H9 (cell line): ENCODE measurements at regions not wholly inside any gene's neighbourhood (a gene's known extent, or its start where the extent isn't known, plus 50 kb on each side); places are given as distances from the start of the nearest gene placed in this dataset.

Experiments used
- DNase-seq: peaks from one replicate; pipeline ENCODE4 v3.0.0-alpha.2; 2017
- H2AFZ ChIP-seq: one replicate; pipeline ENCODE4 v1.6.1; 2013; ENCODE audit warnings: mild to moderate bottlenecking, low read length, control low read depth, moderate library complexity
- H2AK5ac ChIP-seq: 2 replicates; pipeline ENCODE4 v1.6.1; 2013; ENCODE audit warnings: low read length, control low read depth, mixed read lengths; ENCODE audit not compliant: insufficient read length
- H2BK120ac ChIP-seq: one replicate; pipeline ENCODE4 v1.6.1; 2013; ENCODE audit warnings: low read depth, mild to moderate bottlenecking, low read length, control low read depth, inconsistent platforms; ENCODE audit not compliant: poor library complexity, severe bottlenecking
- H2BK12ac ChIP-seq: 2 replicates; pipeline ENCODE4 v1.6.1; 2013; ENCODE audit warnings: low read length, control low read depth, mixed read lengths, low read depth; ENCODE audit not compliant: insufficient read length
- H2BK15ac ChIP-seq: 2 replicates; pipeline ENCODE4 v1.6.1; 2013; ENCODE audit warnings: low read depth, low read length, control low read depth
- H2BK20ac ChIP-seq: one replicate; pipeline ENCODE4 v1.6.1; 2013; ENCODE audit warnings: low read depth, mild to moderate bottlenecking, low read length, control low read depth, inconsistent platforms; ENCODE audit not compliant: poor library complexity, severe bottlenecking
- H2BK5ac ChIP-seq: 2 replicates; pipeline ENCODE4 v1.6.1; 2013; ENCODE audit warnings: low read length, control low read depth, mixed read lengths; ENCODE audit not compliant: insufficient read length
- H3K14ac ChIP-seq: 2 replicates; pipeline ENCODE4 v1.6.1; 2013; ENCODE audit warnings: low read length, control low read depth; ENCODE audit not compliant: insufficient read depth
- H3K18ac ChIP-seq: 2 replicates; pipeline ENCODE4 v1.6.1; 2013; ENCODE audit warnings: low read depth, mild to moderate bottlenecking, mixed read lengths, low read length, control low read depth; ENCODE audit not compliant: insufficient read length
- H3K23ac ChIP-seq: 2 replicates; pipeline ENCODE4 v1.6.1; 2013; ENCODE audit warnings: low read length, control low read depth, mixed read lengths, low read depth; ENCODE audit not compliant: insufficient read length
- H3K23me2 ChIP-seq: 2 replicates; pipeline ENCODE4 v1.6.1; 2013; ENCODE audit warnings: low read depth, mild to moderate bottlenecking, mixed read lengths, low read length, control low read depth; ENCODE audit not compliant: insufficient read length, poor library complexity, severe bottlenecking
- H3K27ac ChIP-seq: 2 replicates; pipeline ENCODE4 v1.5.1; 2013; ENCODE audit warnings: low read length, control low read depth, mixed read lengths, low read depth; ENCODE audit not compliant: insufficient read length
- H3K27me3 ChIP-seq: 2 replicates; pipeline ENCODE4 v1.6.1; 2013; ENCODE audit warnings: low read length, control low read depth, inconsistent platforms; ENCODE audit not compliant: insufficient read depth
- H3K4ac ChIP-seq: 2 replicates; pipeline ENCODE4 v1.6.1; 2013; ENCODE audit warnings: low read depth, mild to moderate bottlenecking, control low read depth, inconsistent platforms, low read length, moderate library complexity
- H3K4me1 ChIP-seq: 2 replicates; pipeline ENCODE4 v1.6.1; 2013; ENCODE audit warnings: low read length, control low read depth, inconsistent platforms; ENCODE audit not compliant: insufficient read depth
- H3K4me2 ChIP-seq: 2 replicates; pipeline ENCODE4 v1.6.1; 2013; ENCODE audit warnings: low read length, control low read depth, mixed read lengths; ENCODE audit not compliant: insufficient read length, insufficient read depth
- H3K56ac ChIP-seq: 2 replicates; pipeline ENCODE4 v1.6.1; 2013; ENCODE audit warnings: low read depth, mild to moderate bottlenecking, mixed read lengths, low read length, control low read depth; ENCODE audit not compliant: insufficient read length
- H3K79me1 ChIP-seq: 2 replicates; pipeline ENCODE4 v1.6.1; 2013; ENCODE audit warnings: low read depth, mild to moderate bottlenecking, moderate library complexity, low read length, control low read depth, inconsistent platforms; ENCODE audit not compliant: insufficient read depth, poor library complexity, severe bottlenecking
- H3K79me2 ChIP-seq: 2 replicates; pipeline ENCODE4 v1.6.1; 2013; ENCODE audit warnings: low read length, control low read depth, inconsistent platforms; ENCODE audit not compliant: insufficient read depth
- H3K9ac ChIP-seq: 2 replicates; pipeline ENCODE4 v1.6.1; 2013; ENCODE audit warnings: low read length, control low read depth, mixed read lengths; ENCODE audit not compliant: insufficient read length; ENCODE audit errors: extremely low read depth
- H3K9me3 ChIP-seq: one replicate; pipeline ENCODE4 v1.6.1; 2013; ENCODE audit warnings: low read depth, low read length, inconsistent platforms; ENCODE audit not compliant: control insufficient read depth
- H3T11ph ChIP-seq: one replicate; pipeline ENCODE4 v1.6.1; 2013; ENCODE audit warnings: mild to moderate bottlenecking, low read length, control low read depth, inconsistent platforms
- H4K20me1 ChIP-seq: one replicate; pipeline ENCODE4 v1.6.1; 2013; ENCODE audit not compliant: control insufficient read depth, insufficient read length, insufficient read depth
- H4K5ac ChIP-seq: 2 replicates; pipeline ENCODE4 v1.6.1; 2013; ENCODE audit warnings: low read depth, mild to moderate bottlenecking, mixed read lengths, low read length, control low read depth; ENCODE audit not compliant: insufficient read length
- H4K8ac ChIP-seq: replicated peaks from 2 replicates; pipeline ENCODE4 v1.6.1; 2013; ENCODE audit warnings: low read length, control low read depth, mixed read lengths, low read depth; ENCODE audit not compliant: insufficient read length
- H4K91ac ChIP-seq: 2 replicates; pipeline ENCODE4 v1.6.1; 2013; ENCODE audit warnings: low read depth, mild to moderate bottlenecking, moderate library complexity, mixed read lengths, low read length, control low read depth; ENCODE audit not compliant: insufficient read length
- H3K27ac Mint-ChIP-seq, 3 experiments: 2 replicates in 2 of 3; 3 replicates in 1 of 3; pipeline ENCODE4 v1.8.0; 2020 to 2021; ENCODE audit warnings: mixed read lengths in 3 of 3, mild to moderate bottlenecking in 1 of 3, moderate library complexity in 1 of 3
- H3K27me3 Mint-ChIP-seq: 2 replicates; pipeline ENCODE4 v1.8.0; 2021; ENCODE audit warnings: low read depth, mild to moderate bottlenecking, moderate library complexity, mixed read lengths
- H3K36me3 Mint-ChIP-seq, 3 experiments: 2 replicates in 2 of 3; 3 replicates in 1 of 3; pipeline ENCODE4 v1.8.0; 2020 to 2021; ENCODE audit warnings: low read depth in 3 of 3, mixed read lengths in 3 of 3; ENCODE audit not compliant: insufficient read depth in 1 of 3
- H3K4me1 Mint-ChIP-seq, 2 experiments: 2 replicates each; pipeline ENCODE4 v1.8.0; 2020; ENCODE audit warnings: mixed read lengths in 2 of 2
- H3K4me3 Mint-ChIP-seq, 2 experiments: 2 replicates in 1 of 2; 3 replicates in 1 of 2; pipeline ENCODE4 v1.8.0; 2020 to 2021; ENCODE audit warnings: mild to moderate bottlenecking in 2 of 2, mixed read lengths in 2 of 2, moderate library complexity in 1 of 2
- H3K9me3 Mint-ChIP-seq, 2 experiments: 2 replicates in 1 of 2; 3 replicates in 1 of 2; pipeline ENCODE4 v1.8.0; 2020; ENCODE audit warnings: mild to moderate bottlenecking in 2 of 2, mixed read lengths in 2 of 2, moderate library complexity in 1 of 2
- CTCF ChIP-seq: fragments of 200-600 bp; sonication (generic); conservative IDR thresholded peaks from 3 replicates; pipeline ENCODE4 v1.8.0; 2021; ENCODE audit warnings: antibody characterized with exemption, mild to moderate bottlenecking
- WGBS: extraction: QIAGEN DNeasy Blood & Tissue Kit; methylation state at CpG from one replicate; pipeline ENCODE4 v1.1.7; 2013; ENCODE audit warnings: missing lambda C conversion rate, low lambda C conversion rate, mixed read lengths; ENCODE audit not compliant: insufficient read length; ENCODE audit errors: extremely low coverage; 5-methylcytosine and 5-hydroxymethylcytosine counted together

GRCh38 chr2:76193089-76193488 is 482.4 kb upstream of the GCFC2 start:
- H3K4ac ChIP-seq = no peak overlapping the region
- no peak overlapping the region for H3K27ac ChIP-seq
- Mint-ChIP-seq H3K4me1 (peaks cover 11% of the 10 kb centered on the region in 2 experiments), H3K27me3 (no peaks in the 10 kb centered on the region), H3K36me3 (peaks cover 0 to 4% (median 0%) of the 10 kb centered on the region in 3 experiments; a peak in 1 of 7 replicates), H3K4me3 (no peak overlapping the region), H3K9me3 (peaks cover 0 to 3% of the 10 kb centered on the region in 2 experiments; a peak in 1 of 5 replicates), H3K27ac (no peak overlapping the region)
- H3K27me3 ChIP-seq = no peaks in the 10 kb centered on the region
- H3T11ph ChIP-seq = no peak overlapping the region
- no peak overlapping the region for H3K9ac ChIP-seq
- no peak overlapping the region for H3K14ac ChIP-seq
- no peak overlapping the region for H2BK15ac ChIP-seq
- no peaks in the 10 kb centered on the region for H3K79me2 ChIP-seq
- no peaks in the 10 kb centered on the region for H3K79me1 ChIP-seq
- no peak overlapping the region for H4K8ac ChIP-seq
- H4K20me1 ChIP-seq = no peaks in the 10 kb centered on the region
- H2BK120ac ChIP-seq = no peak overlapping the region
- H3K4me1 ChIP-seq = no peaks in the 10 kb centered on the region; the same call in 1 of the 2 replicates
- no peak overlapping the region for H2BK5ac ChIP-seq
- no peak overlapping the region for H2BK20ac ChIP-seq
- no peaks in the 10 kb centered on the region for H3K9me3 ChIP-seq
- no peak overlapping the region for H4K5ac ChIP-seq
- H3K18ac ChIP-seq = no peak overlapping the region
- H2AK5ac ChIP-seq = no peak overlapping the region
- no peak overlapping the region for H2BK12ac ChIP-seq
- TF ChIP-seq CTCF = no peak
- H4K91ac ChIP-seq = no peak overlapping the region
- H2AFZ ChIP-seq = no peak overlapping the region
- H3K23ac ChIP-seq = no peak overlapping the region
- WGBS = no CpG with 5 or more reads among the region's 3 CpGs
- H3K4me2 ChIP-seq = no peak overlapping the region
- no peaks in the 10 kb centered on the region for H3K23me2 ChIP-seq
- DNase-seq = no peak
- no peak overlapping the region for H3K56ac ChIP-seq
